C4-2B (cell line): ENCODE measurements at regions not wholly inside any gene's neighbourhood (a gene's known extent, or its start where the extent isn't known, plus 50 kb on each side); places are given as distances from the start of the nearest gene placed in this dataset.

Source experiments
- CTCF ChIP-seq: fragments of 450-650 bp; conservative IDR thresholded peaks from 2 replicates; pipeline ENCODE4 v1.5.1; 2017; ENCODE audit warnings: mild to moderate bottlenecking
- ZFX ChIP-seq: fragments of 450-650 bp; IDR thresholded peaks from 2 replicates; pipeline ENCODE4 v1.6.1; 2017

GRCh38 chr20:11212902-11213301 lies 539.1 kb upstream of the JAG1 start:
- TF ChIP-seq CTCF = no peak
- no peak for TF ChIP-seq ZFX
